HG02943 (cell line): ENCODE measurements at regions not wholly inside any gene's neighbourhood (a gene's known extent, or its start where the extent isn't known, plus 50 kb on each side); places are given as distances from the start of the nearest gene placed in this dataset.

Experiments used
- ATAC-seq: cut with Tn5 transposase; IDR thresholded peaks from one replicate; pipeline ENCODE4 v1.9.1; 2021; ENCODE audit warnings: mild to moderate bottlenecking, low read depth, moderate library complexity; ENCODE audit not compliant: unreplicated experiment

- no peak for ATAC-seq
These were observed 239.6 kb downstream of the MREG start for GRCh38 chr2:215773728-215774127.

DNA sequence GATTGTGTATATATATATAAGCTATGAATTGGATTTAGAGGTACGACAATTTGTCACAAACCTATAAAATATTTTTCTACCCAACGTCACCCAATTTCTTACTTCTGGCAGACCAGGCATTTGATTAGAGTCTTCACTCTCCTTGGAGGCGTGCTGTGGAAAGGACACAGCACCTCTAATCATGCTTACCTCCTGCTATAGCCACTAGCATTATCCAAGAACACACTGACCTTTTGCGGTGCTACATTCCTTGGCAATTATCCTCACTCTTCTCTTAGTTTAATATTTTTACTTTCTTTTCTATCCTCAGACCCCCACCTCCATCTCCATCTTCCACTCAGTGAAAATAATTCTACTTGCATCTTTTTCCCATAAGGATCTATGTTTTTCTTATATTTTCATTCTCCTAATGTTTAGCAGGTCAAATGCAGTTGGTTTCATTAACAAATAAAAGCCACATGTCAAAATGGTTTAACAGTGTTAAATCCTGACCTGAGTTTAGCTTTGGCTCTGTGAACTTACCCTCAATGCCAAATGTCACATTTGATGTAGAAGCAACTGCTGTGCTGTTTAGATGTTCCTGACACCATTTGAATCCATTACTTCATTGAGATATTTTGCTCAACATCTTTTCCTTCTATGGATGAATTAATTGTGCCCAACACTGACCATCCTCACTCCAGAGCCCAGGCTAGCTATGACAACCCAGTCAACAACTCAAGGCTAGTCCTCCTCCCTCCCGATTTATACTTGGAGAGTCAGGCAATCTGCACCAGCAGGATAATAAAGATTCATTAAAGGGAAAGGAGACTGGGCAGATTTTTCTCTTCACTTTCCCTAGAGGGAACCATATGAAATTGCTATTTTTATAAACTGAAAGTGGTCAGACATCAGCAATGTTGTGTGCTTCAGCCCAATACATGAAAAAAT lies 240.5 kb downstream of the MREG start:
- ATAC-seq: no peak

DNA sequence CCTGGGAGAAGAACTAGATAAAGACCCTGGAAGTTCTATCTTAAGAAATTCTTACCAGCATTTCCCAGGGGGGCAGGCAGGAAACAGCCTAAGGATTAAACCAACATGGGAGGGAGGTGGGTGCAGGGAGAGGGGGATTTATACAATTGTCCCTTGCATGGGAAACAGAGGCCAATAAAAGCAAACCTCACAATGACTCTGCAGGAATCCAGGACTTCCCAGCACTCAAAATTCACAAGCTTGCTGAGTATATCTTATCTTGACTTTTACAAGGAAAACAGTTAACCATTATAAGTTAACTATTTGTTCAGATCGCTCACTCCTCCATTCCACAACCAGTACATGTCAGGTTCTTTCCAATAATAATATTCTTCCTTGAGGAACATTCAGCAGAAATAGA lies 241.3 kb downstream of the MREG start:
- ATAC-seq: no peak

DNA sequence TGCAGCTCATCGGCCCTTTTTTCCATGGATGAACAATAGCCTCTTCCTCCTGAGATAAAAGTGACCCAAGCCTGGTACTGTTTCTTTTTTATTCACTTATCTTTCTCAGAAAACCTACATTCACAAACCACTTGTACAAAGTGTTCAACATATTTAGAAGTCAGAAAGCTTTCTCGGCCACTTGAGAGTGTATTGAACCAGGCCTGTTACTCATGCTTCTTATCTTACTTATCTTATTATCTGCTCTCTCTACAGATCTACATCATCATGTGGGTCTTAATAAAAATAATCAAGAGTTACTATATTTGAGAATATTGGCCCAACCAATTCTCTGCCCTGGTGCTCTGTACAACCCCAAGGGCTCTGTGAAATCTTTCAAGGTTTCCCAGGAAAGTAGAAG lies 242.1 kb downstream of the MREG start:
- no peak for ATAC-seq

DNA sequence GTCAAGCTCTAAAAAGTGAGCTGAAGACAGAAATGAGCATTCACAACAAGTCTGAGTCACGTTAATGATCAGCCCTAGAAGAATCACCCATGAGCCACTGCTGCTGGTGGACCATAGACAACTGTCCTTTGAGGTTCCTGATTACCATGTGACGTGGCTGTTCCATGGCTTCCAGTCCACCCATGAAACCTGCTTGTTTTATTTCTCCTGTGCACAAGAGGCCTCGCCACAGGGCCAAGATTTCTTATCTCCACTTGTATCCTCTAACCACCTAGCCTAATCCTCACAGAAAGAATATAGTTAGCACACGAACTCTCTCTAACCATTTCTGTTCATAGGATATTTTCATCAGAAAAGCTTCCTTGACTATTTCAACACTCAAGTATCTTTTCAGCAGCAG lies 242.7 kb downstream of the MREG start:
- no peak for ATAC-seq

GRCh38 chr2:215769246-215769645 lies 244.1 kb downstream of the MREG start:
- no peak for ATAC-seq

- ATAC-seq: no peak
These were observed 245.7 kb downstream of the MREG start for GRCh38 chr2:215767625-215768024.

DNA sequence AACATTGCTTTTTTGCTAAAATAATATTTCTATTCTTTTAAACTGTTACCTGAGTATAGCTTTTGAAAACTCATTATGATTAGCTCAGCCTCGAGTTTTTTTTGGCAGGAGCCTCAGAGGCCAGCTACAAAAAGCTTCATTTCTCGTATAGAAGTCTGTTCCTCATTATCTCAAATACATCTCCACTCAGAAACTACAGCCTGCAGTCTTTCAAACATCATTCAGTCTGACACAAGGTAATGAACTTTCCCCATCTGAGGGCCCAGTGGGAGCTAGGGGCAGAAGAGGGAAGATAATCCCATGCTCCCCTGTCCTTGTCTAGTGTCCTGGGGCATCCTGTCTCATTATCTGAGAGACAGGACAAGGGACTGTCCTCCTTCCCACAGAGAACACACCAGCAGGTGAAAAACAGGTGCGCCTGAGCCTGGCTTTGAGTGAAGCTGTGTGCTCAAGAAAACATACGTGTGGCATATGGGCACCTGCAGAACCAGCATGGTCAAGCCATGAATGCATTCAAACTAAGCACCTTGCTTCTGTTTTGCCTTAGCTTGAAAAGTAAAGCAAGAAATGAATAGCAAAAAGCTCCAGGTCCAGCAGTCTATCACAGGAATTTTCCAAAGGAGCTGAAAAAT lies 247.5 kb downstream of the MREG start:
- ATAC-seq: no peak

DNA sequence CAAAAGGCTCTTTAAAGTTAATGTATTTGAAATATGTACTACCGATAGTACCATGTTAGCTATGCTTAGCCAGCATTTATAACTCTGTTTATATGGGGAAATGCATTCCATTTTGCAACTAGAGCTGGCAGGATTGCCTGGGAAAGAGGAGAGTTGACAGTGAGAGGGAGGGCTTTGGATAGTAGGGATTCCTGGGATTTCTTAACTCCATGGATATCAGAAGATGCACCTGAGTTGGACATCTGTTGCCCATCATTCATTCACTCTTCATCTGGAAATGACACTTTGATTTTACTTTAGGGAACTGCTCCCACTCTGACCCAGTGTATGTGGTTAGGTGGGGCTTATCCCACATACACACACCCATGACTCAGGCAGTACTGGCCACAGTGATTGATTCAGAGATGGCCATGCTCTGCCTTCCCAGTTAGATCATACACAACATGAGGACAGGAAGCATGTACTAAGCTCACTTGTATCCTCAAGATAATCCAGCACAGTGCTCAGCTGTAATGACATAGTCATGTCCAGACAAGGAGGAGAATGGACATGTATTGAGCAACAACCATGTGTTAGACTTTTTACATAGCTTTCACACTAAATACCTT lies 248.8 kb downstream of the MREG start:
- ATAC-seq: no peak

DNA sequence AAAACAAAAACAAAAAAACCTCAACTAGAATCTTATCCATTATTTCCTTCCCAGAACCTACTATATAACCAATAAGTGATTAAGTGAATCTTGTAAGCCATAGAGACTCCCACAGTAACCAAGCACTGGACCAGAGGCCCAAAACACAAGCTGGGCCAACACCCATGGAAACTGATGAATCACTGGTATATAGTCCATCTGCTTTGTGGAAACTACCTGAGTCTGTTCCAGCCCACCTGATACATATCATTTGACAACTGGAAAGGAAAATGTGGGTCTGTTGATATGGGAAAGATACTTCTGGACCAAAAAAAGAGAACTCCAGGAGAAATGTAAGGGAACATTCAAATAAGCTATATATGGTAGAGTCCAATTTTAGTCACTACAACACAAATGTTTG lies 252.8 kb downstream of the MREG start:
- ATAC-seq: no peak

- ATAC-seq: no peak
These were observed 253.3 kb downstream of the MREG start for GRCh38 chr2:215760091-215760490.

DNA sequence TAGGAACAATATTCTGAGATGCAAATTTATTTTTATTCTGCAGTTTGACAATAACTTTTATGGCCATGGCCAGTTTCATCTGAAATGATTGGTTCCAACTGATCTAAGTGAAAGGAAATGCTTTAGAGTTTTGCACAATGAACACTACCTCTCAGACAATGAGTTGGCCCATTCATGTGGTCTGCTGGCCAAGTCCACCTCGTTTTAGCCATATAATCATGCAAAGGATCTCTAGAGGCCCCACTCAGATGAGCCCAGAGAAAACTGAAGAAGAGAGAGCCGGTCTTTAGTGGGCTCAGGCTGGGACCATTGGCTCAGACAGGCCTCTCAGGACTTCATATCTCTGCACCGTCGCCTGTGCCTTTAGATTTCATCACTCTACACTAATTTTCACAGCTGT lies 254.7 kb downstream of the MREG start:
- no peak for ATAC-seq

DNA sequence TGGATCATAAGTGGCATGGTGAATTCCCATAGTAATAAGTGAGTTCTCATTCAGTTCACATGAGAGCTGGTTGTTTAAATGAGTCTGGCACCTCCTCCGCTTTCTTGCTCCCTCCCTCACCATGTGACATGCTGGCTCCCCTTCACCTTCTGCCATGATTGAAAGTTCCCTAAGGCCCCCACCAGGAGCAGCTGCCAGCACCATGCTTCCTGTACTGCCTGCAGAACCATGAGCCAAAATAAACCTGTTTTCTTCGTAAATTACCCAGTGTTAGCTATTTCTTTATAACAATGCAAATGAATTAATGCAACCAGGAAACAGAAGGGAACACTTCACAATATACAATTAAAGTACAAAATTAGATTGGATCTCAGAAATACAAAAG lies 257.0 kb downstream of the MREG start:
- ATAC-seq: no peak

DNA sequence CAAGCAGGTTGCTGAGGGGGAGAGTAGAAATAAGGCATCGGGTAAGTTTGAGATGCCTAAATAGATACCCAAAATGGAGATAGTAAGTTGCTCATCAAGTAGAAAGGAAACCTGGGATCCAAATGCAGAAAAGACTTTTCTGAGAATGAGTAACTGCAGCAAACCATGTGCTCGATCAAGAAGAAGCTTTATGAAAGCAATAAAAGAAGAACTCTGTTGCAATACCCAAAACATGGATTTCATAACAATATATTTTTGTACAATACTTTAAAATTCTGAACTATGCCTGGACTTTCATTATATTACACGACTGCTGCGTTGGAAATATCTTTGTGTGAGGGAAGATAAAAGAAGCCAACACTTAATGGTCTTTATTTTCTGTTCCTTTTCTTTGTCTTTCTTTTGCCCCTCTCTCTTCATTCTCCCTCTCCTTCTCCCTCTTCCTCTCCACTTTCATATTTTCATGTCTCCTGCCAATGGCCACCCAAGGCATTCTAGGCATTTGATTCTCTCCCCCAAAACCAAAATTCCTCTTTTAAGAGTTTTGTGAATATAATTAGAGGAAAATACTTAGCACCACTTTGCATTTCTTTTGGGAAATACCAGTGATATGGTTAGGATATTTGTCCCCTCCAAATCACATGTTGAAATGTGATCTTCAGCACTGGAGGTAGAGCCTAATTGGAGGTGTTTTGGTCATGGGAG lies 257.6 kb downstream of the MREG start:
- ATAC-seq: no peak

DNA sequence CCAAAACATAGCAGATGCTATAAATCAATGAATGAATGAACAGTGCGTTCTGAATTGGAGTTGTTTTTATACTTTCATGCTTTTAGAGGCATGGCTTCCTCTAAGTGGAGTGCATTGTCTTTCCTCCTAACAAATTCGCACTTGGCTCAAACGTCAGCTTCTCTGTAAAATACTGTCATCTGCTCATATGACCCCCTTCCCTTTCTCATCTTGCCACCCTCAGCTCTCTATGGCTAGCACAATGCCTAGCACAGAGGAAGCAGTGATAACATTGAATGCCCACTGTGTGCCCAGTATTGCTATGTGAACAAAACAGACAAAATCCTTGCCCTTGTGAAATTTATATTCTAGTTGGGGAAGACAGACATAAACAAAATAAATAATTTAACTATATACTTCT lies 258.8 kb downstream of the MREG start:
- no peak for ATAC-seq

DNA sequence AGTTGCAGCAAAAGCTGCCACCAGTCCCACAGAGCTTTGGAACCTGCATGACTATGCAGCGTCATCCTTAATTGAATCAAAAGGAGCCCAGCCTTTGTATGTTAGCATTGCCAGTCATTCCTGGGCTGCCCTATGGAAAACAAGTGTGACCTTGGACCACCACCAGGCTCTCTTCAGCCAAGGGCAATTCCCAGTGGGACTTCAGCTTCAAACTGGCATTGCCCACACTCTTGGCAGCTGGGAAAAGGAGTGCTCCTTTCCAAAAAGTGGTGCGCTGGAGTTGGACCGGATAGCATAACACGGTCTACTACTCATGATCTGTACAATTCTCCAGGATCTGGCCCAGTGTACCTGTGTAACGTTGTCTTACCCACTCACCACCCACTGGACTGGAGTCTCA lies 259.5 kb downstream of the MREG start:
- no peak for ATAC-seq

DNA sequence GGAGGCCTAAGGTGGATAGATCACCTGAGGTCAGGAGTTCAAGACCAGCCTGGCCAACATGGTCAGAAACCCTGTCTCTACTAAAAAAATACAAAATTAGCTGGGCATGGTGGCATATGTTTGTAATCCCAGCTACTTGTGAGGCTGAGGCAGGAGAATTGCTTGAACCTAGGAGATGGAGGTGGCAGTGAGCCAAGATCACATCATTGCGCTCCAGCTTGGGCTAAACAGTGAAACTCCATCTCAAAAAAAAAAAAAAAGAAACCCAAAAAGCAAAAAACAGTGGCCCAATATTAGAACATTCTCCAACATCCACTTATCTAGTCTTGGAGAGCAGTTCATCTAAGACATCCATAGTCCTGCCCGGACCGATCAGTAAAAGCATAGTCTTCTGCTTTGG lies 260.4 kb downstream of the MREG start:
- no peak for ATAC-seq

GRCh38 chr2:215752436-215752835 lies 260.9 kb downstream of the MREG start:
- ATAC-seq: no peak

- ATAC-seq: no peak
These were observed 261.5 kb downstream of the MREG start for GRCh38 chr2:215751911-215752272.

GRCh38 chr2:215751200-215751910 lies 262.0 kb downstream of the MREG start:
- ATAC-seq: no peak

- ATAC-seq: no peak
These were observed 262.6 kb downstream of the MREG start for GRCh38 chr2:215750763-215751162.
